GM12878 (cell line): ENCODE measurements at regions not wholly inside any gene's neighbourhood (a gene's known extent, or its start where the extent isn't known, plus 50 kb on each side); places are given as distances from the start of the nearest gene placed in this dataset.

ENCODE experiments used
- ATAC-seq: fragments of 200-7000 bp; cut with Tn5 transposase; 3 replicates; pipeline ENCODE4 v1.9.1; 2020; ENCODE audit warnings: mild to moderate bottlenecking, moderate library complexity
- BruUV-seq: library from RNA; stranded (reverse); fragments of 400-500 nt; replicated peaks from 2 replicates; lab custom pipeline; 2021; lab: Mats Ljungman, UMichigan
- CTCF ChIA-PET: fragments of 300-600 bp; sonication (Branson Sonifier 250); formaldehyde crosslinking; extraction: SDS; loops from one replicate; lab custom pipeline; 2021; ENCODE audit warnings: inconsistent platforms; lab: Yijun Ruan, JAX
- POLR2A ChIA-PET: fragments of 350-600 bp; formaldehyde crosslinking; extraction: SDS; loops from one replicate; lab custom pipeline; 2021; ENCODE audit warnings: inconsistent platforms; lab: Charles Lee
- RAD21 ChIA-PET: fragments of 300-600 bp; sonication (Branson Sonifier 250); formaldehyde crosslinking; loops from one replicate; lab custom pipeline; 2023; ENCODE audit warnings: antibody characterized with exemption; ENCODE audit not compliant: unreplicated experiment; lab: Charles Lee
- SMC1A ChIA-PET: fragments of 300-600 bp; sonication (Branson Sonifier 250); formaldehyde crosslinking; loops from one replicate; lab custom pipeline; 2023; ENCODE audit not compliant: unreplicated experiment, uncharacterized antibody; lab: Charles Lee
- DNase-seq: peaks from one replicate; pipeline ENCODE4 v3.0.0-alpha.2; 2011; ENCODE audit warnings: low read depth, low spot score
- FAIRE-seq: peaks from 3 replicates; lab custom pipeline; 2011; peaks lifted over from hg19 to GRCh38; lab: Jason Lieb, UNC
- H2AFZ ChIP-seq: 2 replicates; pipeline ENCODE4 v1.6.0; 2011; ENCODE audit warnings: low read depth, low read length, control low read depth; ENCODE audit not compliant: control insufficient read depth
- H3K27ac ChIP-seq: 2 replicates; pipeline ENCODE4 v1.5.1; 2011; ENCODE audit warnings: control low read depth; ENCODE audit not compliant: control insufficient read depth, insufficient read depth
- H3K27me3 ChIP-seq, 2 experiments: replicated peaks in 1 of 2; 2 replicates each; pipeline versions ENCODE4 v1.6.0 to v1.6.1; 2011; ENCODE audit warnings: low read length in 1 of 2; ENCODE audit not compliant: control insufficient read depth in 2 of 2, insufficient read depth in 2 of 2
- H3K36me3 ChIP-seq, 2 experiments: 2 replicates each; pipeline ENCODE4 v1.5.1; 2011; ENCODE audit warnings: low read length in 1 of 2; ENCODE audit not compliant: control insufficient read depth in 2 of 2, insufficient read depth in 2 of 2
- H3K4me1 ChIP-seq: 2 replicates; pipeline ENCODE4 v1.6.1; 2011; ENCODE audit warnings: mild to moderate bottlenecking, low read length, moderate library complexity, mixed read lengths; ENCODE audit not compliant: control insufficient read depth, insufficient read depth
- H3K4me2 ChIP-seq: 2 replicates; pipeline ENCODE4 v1.6.0; 2011; ENCODE audit warnings: control low read depth; ENCODE audit not compliant: control insufficient read depth, insufficient read depth
- H3K4me3 ChIP-seq: fragments of 200-600 bp; sonication (generic); 2 replicates; pipeline ENCODE4 v1.5.1; 2016
- H3K79me2 ChIP-seq: 2 replicates; pipeline ENCODE4 v1.6.0; 2011; ENCODE audit warnings: low read length; ENCODE audit not compliant: control insufficient read depth, insufficient read depth
- H3K9ac ChIP-seq: 2 replicates; pipeline ENCODE4 v1.8.0; 2011; ENCODE audit warnings: low read length, control low read depth, mixed read lengths; ENCODE audit not compliant: control insufficient read depth, insufficient read depth
- H3K9me3 ChIP-seq: replicated peaks from 3 replicates; pipeline ENCODE4 v1.5.1; 2011; ENCODE audit warnings: mild to moderate bottlenecking, low read length; ENCODE audit not compliant: control insufficient read depth, insufficient read depth
- H4K20me1 ChIP-seq: 2 replicates; pipeline ENCODE4 v1.6.0; 2011; ENCODE audit not compliant: control insufficient read depth, insufficient read depth
- ATF2 ChIP-seq: IDR thresholded peaks from 2 replicates; pipeline ENCODE4 v1.6.1; 2012; ENCODE audit warnings: low read length, inconsistent platforms
- IRF5 ChIP-seq: fragments of 450-650 bp; IDR thresholded peaks from 2 replicates; pipeline ENCODE4 v1.6.1; 2017; ENCODE audit warnings: borderline replicate concordance
- JUND ChIP-seq: IDR thresholded peaks from 2 replicates; pipeline ENCODE4 v1.6.1; 2012; ENCODE audit warnings: low read depth, mild to moderate bottlenecking, low read length, improper control_type of control experiment, moderate library complexity
- NR2F1 ChIP-seq: fragments of 450-650 bp; conservative IDR thresholded peaks from 2 replicates; pipeline ENCODE4 v1.6.1; 2017; ENCODE audit warnings: mild to moderate bottlenecking
- PRDM15 ChIP-seq: fragments of 450-650 bp; formaldehyde crosslinking; IDR thresholded peaks from 2 replicates; pipeline ENCODE4 v1.4.0; 2020; ENCODE audit warnings: mild to moderate bottlenecking, moderate library complexity
- SIN3A ChIP-seq: IDR thresholded peaks from 2 replicates; pipeline ENCODE4 v1.6.1; 2012; ENCODE audit warnings: low read depth, low read length, improper control_type of control experiment
- TBL1XR1 ChIP-seq: IDR thresholded peaks from 2 replicates; pipeline ENCODE4 v1.6.1; 2012; ENCODE audit warnings: low read depth, low read length, improper control_type of control experiment
- USF1 ChIP-seq: IDR thresholded peaks from 2 replicates; pipeline ENCODE4 v1.6.1; 2011; ENCODE audit warnings: borderline replicate concordance, low read depth, mild to moderate bottlenecking, moderate library complexity, mixed read lengths, low read length; ENCODE audit not compliant: insufficient read depth; ENCODE audit errors: extremely low read length
- USF2 ChIP-seq: IDR thresholded peaks from 2 replicates; pipeline ENCODE4 v1.6.1; 2011; ENCODE audit warnings: low read depth, low read length, improper control_type of control experiment, borderline replicate concordance
- ZNF687 ChIP-seq: fragments of 450-650 bp; IDR thresholded peaks from 2 replicates; pipeline ENCODE4 v1.6.1; 2017; ENCODE audit warnings: mild to moderate bottlenecking, moderate library complexity
- WGBS: methylation state at CpG from one replicate; pipeline ENCODE4 v1.1.6; 2016; ENCODE audit warnings: low lambda C conversion rate; ENCODE audit not compliant: insufficient replicate concordance, insufficient coverage; ENCODE audit errors: missing lambda C conversion rate; 5-methylcytosine and 5-hydroxymethylcytosine counted together
- in situ Hi-C: fragments of 300-500 bp; cut with MboI; formaldehyde crosslinking; loops from 9 replicates; pipeline ENCODE4 v1.14.3; 2018; ENCODE audit warnings: mixed read lengths
- intact Hi-C: fragments of 100-400 bp; cut with micrococcal nuclease; formaldehyde crosslinking; loops from one replicate; pipeline ENCODE4 v1.14.2; 2022; ENCODE audit not compliant: unreplicated experiment

- FAIRE-seq (no peak), ATAC-seq (no peak), DNase-seq (no peak)
- Histone ChIP-seq H3K79me2 (no peaks in the 10 kb centered on the region), H3K9ac (no peak overlapping the region), H3K36me3 (no peaks in the 10 kb centered on the region), H3K4me1 (no peaks in the 10 kb centered on the region), H3K4me2 (no peak overlapping the region), H4K20me1 (no peaks in the 10 kb centered on the region), H2AFZ (no peak overlapping the region), H3K4me3 (no peak overlapping the region), H3K9me3 (no peaks in the 10 kb centered on the region), H3K27ac (no peak overlapping the region), H3K27me3 (no peaks in the 10 kb centered on the region)
- ChIA-PET SMC1A (no interaction called here), RAD21 (no interaction called here), POLR2A (no interaction called here), CTCF (no interaction called here)
- BruUV-seq: no TSS peak
- intact Hi-C loops: no loop called here
- WGBS: 6% methylated on average over 6 of the region's 6 CpGs
- in situ Hi-C loops: no loop called here
- no peak for TF ChIP-seq TBL1XR1
- no peak for TF ChIP-seq PRDM15
- no peak for TF ChIP-seq SIN3A
- no peak for TF ChIP-seq ZNF687
- no peak for TF ChIP-seq JUND
- TF ChIP-seq USF1: no peak
- no peak for TF ChIP-seq NR2F1
- no peak for TF ChIP-seq IRF5
- no peak for TF ChIP-seq ATF2
- TF ChIP-seq USF2: no peak
These were observed 729.1 kb downstream of the NOVA1 start for GRCh38 chr14:25868521-25869314.
